Activated CD8-positive, alpha-beta T cell treated with anti-CD3 and anti-CD28 coated beads for 36 hours (primary cell): ENCODE measurements at regions not wholly inside any gene's neighbourhood (a gene's known extent, or its start where the extent isn't known, plus 50 kb on each side); places are given as distances from the start of the nearest gene placed in this dataset.

Experiments
- ATAC-seq: fragments of 200-7000 bp; cut with Tn5 transposase; one replicate; pipeline ENCODE4 v1.10.0; 2021; ENCODE audit warnings: mild to moderate bottlenecking, moderate library complexity
- CTCF ChIA-PET: fragments of 350-600 bp; sonication (Branson Sonifier 250); formaldehyde crosslinking; loops from one replicate; lab custom pipeline; 2021; ENCODE audit warnings: antibody characterized with exemption; lab: Charles Lee
- POLR2A ChIA-PET: fragments of 350-600 bp; sonication (Branson Sonifier 250); formaldehyde crosslinking; loops from one replicate; lab custom pipeline; 2021; ENCODE audit warnings: antibody characterized with exemption; lab: Charles Lee
- DNase-seq: peaks from one replicate; pipeline ENCODE4 v3.0.0-alpha.2; 2020
- H3K27ac Mint-ChIP-seq: one replicate; pipeline ENCODE4 v1.8.0; 2021; ENCODE audit warnings: mild to moderate bottlenecking, mixed read lengths
- H3K27me3 Mint-ChIP-seq: one replicate; pipeline ENCODE4 v1.8.0; 2021; ENCODE audit warnings: mixed read lengths
- H3K36me3 Mint-ChIP-seq: one replicate; pipeline ENCODE4 v1.8.0; 2021; ENCODE audit warnings: low read depth, mixed read lengths
- H3K4me1 Mint-ChIP-seq: one replicate; pipeline ENCODE4 v1.8.0; 2021; ENCODE audit warnings: low read depth, mixed read lengths
- H3K4me3 Mint-ChIP-seq: one replicate; pipeline ENCODE4 v1.8.0; 2021; ENCODE audit warnings: mild to moderate bottlenecking, moderate library complexity, mixed read lengths
- H3K9me3 Mint-ChIP-seq: one replicate; pipeline ENCODE4 v1.8.0; 2021; ENCODE audit warnings: mixed read lengths
- CTCF ChIP-seq: fragments of 200-600 bp; IDR thresholded peaks from one replicate; pipeline ENCODE4 v1.8.0; 2022; ENCODE audit warnings: antibody characterized with exemption, mild to moderate bottlenecking
- intact Hi-C: fragments of 100-400 bp; cut with micrococcal nuclease; formaldehyde crosslinking; loops from one replicate; pipeline ENCODE4 v1.10.0; 2022

GRCh38 chr2:239634769-239635168 is 233.9 kb upstream of the HDAC4 start:
- no peaks in the 10 kb centered on the region for H3K9me3 Mint-ChIP-seq
- H3K4me1 Mint-ChIP-seq: peaks cover 6% of the 10 kb centered on the region
- H3K36me3 Mint-ChIP-seq: no peaks in the 10 kb centered on the region
- no peak for TF ChIP-seq CTCF
- H3K27me3 Mint-ChIP-seq: no peaks in the 10 kb centered on the region
- POLR2A ChIA-PET: no interaction called here
- CTCF ChIA-PET: no interaction called here
- H3K27ac Mint-ChIP-seq: no peak overlapping the region
- H3K4me3 Mint-ChIP-seq: no peak overlapping the region
- ATAC-seq (no peak), DNase-seq (no peak)
- intact Hi-C loops: no loop called here

- H3K27ac Mint-ChIP-seq: no peak overlapping the region
- no peaks in the 10 kb centered on the region for H3K36me3 Mint-ChIP-seq
- no peak for DNase-seq
- TF ChIP-seq CTCF: no peak
- no peak overlapping the region for H3K4me3 Mint-ChIP-seq
- intact Hi-C loops: no loop called here
- ATAC-seq: no peak
- H3K9me3 Mint-ChIP-seq: no peaks in the 10 kb centered on the region
- H3K27me3 Mint-ChIP-seq: peaks cover 3% of the 10 kb centered on the region
- CTCF ChIA-PET: no interaction called here
- POLR2A ChIA-PET: no interaction called here
- peaks cover 16% of the 10 kb centered on the region for H3K4me1 Mint-ChIP-seq
These were observed 229.9 kb upstream of the HDAC4 start for GRCh38 chr2:239630618-239631286.

DNA sequence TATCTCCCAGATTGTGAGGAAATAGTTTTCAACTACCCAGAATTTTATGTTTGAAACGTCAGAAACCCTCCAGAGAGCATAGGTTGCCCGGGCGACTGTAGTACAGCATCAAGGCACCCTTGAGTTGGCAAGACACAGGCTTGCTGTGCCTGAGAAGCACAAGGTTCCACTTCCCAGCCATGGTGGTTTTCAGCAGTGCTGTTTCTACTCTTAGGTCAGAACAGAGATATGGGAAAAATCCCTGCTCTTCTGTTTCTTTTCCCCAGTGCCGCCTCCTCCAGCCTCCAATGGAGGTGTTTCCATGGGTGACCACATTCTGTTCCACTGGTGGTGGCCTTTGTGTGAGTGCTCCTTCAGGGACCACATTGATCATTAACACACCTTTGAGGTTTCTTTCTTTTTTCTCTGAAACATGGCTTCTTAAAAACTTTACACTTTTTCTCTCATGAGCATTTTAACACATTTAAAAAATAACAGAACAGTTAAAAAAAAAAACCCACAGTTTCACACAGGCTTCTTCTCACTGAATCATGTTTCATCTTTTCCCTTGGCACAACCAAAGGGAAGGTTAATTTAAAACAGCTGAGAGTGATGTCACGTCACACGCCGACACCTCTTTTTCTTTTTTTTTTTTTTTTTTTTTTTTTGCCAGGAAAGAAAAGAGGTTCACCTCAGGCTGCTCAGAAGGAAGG is 229.3 kb upstream of the HDAC4 start:
- Mint-ChIP-seq H3K27me3 (peaks cover 3% of the 10 kb centered on the region), H3K9me3 (no peaks in the 10 kb centered on the region), H3K36me3 (no peaks in the 10 kb centered on the region), H3K27ac (no peak overlapping the region), H3K4me1 (peaks cover 20% of the 10 kb centered on the region), H3K4me3 (no peak overlapping the region)
- CTCF ChIA-PET: no interaction called here
- no peak for TF ChIP-seq CTCF
- ATAC-seq (no peak), DNase-seq (no peak)
- POLR2A ChIA-PET: no interaction called here
- intact Hi-C loops: no loop called here

- intact Hi-C loops: no loop called here
- ChIA-PET CTCF (no interaction called here), POLR2A (no interaction called here)
- Mint-ChIP-seq H3K9me3 (no peaks in the 10 kb centered on the region), H3K27ac (no peak overlapping the region), H3K36me3 (no peaks in the 10 kb centered on the region), H3K27me3 (peaks cover 3% of the 10 kb centered on the region), H3K4me3 (no peak overlapping the region), H3K4me1 (peaks cover 35% of the 10 kb centered on the region)
- ATAC-seq: no peak
- no peak for TF ChIP-seq CTCF
- DNase-seq: no peak
These were observed 226.3 kb upstream of the HDAC4 start for GRCh38 chr2:239626961-239627592.
